Duodenal mucosa (tissue), 2 donors: ENCODE measurements at regions not wholly inside any gene's neighbourhood (a gene's known extent, or its start where the extent isn't known, plus 50 kb on each side); places are given as distances from the start of the nearest gene placed in this dataset.
"Not testable (repeated sequence)": the region's sequence is repeated elsewhere in the genome, so short reads cannot be mapped to it uniquely, and the experiment has no call there.

Experiments used
- H3K27ac ChIP-seq: one replicate; pipeline ENCODE4 v1.7.0; 2013; ENCODE audit warnings: low read depth, low read length
- H3K27me3 ChIP-seq, 2 donors: one replicate each; pipeline ENCODE4 v1.7.0; 2013; ENCODE audit warnings: low read length in 2 of 2, control low read depth in 1 of 2; ENCODE audit not compliant: insufficient read depth in 2 of 2, control insufficient read depth in 1 of 2
- H3K36me3 ChIP-seq, 2 donors: one replicate each; pipeline ENCODE4 v1.7.0; 2013; ENCODE audit warnings: low read length in 2 of 2, control low read depth in 1 of 2; ENCODE audit not compliant: insufficient read depth in 2 of 2, control insufficient read depth in 1 of 2
- H3K4me1 ChIP-seq, 2 donors: one replicate each; pipeline ENCODE4 v1.7.0; 2013; ENCODE audit warnings: low read length in 2 of 2, control low read depth in 1 of 2; ENCODE audit not compliant: insufficient read depth in 2 of 2, control insufficient read depth in 1 of 2
- H3K4me3 ChIP-seq, 2 donors: one replicate each; pipeline ENCODE4 v1.7.0; 2013; ENCODE audit warnings: low read length in 2 of 2, low read depth in 1 of 2
- H3K9ac ChIP-seq, 2 donors: one replicate each; pipeline ENCODE4 v1.7.0; 2013; ENCODE audit warnings: low read length in 2 of 2, low read depth in 1 of 2
- H3K9me3 ChIP-seq, 2 donors: one replicate each; pipeline ENCODE4 v1.7.0; 2013; ENCODE audit warnings: low read length in 2 of 2, control low read depth in 1 of 2; ENCODE audit not compliant: control insufficient read depth in 1 of 2

GRCh38 chr13:32845952-32846950 is 170.0 kb upstream of the KL start:
- Histone ChIP-seq H3K9me3 (no peaks in the 10 kb centered on the region), H3K27me3 (no peaks in the 10 kb centered on the region), H3K4me1 (peaks cover 0 to under 1% of the 10 kb centered on the region in 2 donors), H3K9ac (no peak overlapping the region), H3K36me3 (no peaks in the 10 kb centered on the region), H3K27ac (no peak overlapping the region), H3K4me3 (no peak overlapping the region)

- not testable (repeated sequence) for H3K4me3 ChIP-seq
These were observed 168.2 kb upstream of the KL start for GRCh38 chr13:32847976-32848375.

GRCh38 chr13:32849369-32849768 is 166.9 kb upstream of the KL start:
- H3K27ac ChIP-seq, result no peak overlapping the region
- H3K9ac ChIP-seq, result no peak overlapping the region
- H3K4me3 ChIP-seq, result no peak overlapping the region
- H3K4me1 ChIP-seq, result no peaks in the 10 kb centered on the region
- no peaks in the 10 kb centered on the region for H3K36me3 ChIP-seq
- H3K9me3 ChIP-seq, result no peaks in the 10 kb centered on the region
- H3K27me3 ChIP-seq, result no peaks in the 10 kb centered on the region

More at GRCh38 chr13:32847976-32848375, 168.2 kb upstream of the KL start:
- not testable (repeated sequence) for H3K9me3 ChIP-seq, H3K9ac ChIP-seq, H3K27ac ChIP-seq, H3K27me3 ChIP-seq, H3K36me3 ChIP-seq, H3K4me1 ChIP-seq

GRCh38 chr13:32850316-32851052 is 165.7 kb upstream of the KL start:
- Histone ChIP-seq H3K9ac (no peak overlapping the region), H3K9me3 (no peaks in the 10 kb centered on the region), H3K4me3 (no peak overlapping the region), H3K4me1 (no peaks in the 10 kb centered on the region), H3K36me3 (no peaks in the 10 kb centered on the region), H3K27me3 (no peaks in the 10 kb centered on the region), H3K27ac (no peak overlapping the region)

GRCh38 chr13:32851083-32852069 is 164.8 kb upstream of the KL start:
- no peaks in the 10 kb centered on the region for H3K9me3 ChIP-seq
- H3K4me3 ChIP-seq, result no peak overlapping the region
- no peak overlapping the region for H3K9ac ChIP-seq
- no peaks in the 10 kb centered on the region for H3K4me1 ChIP-seq
- no peaks in the 10 kb centered on the region for H3K36me3 ChIP-seq
- H3K27ac ChIP-seq, result no peak overlapping the region
- H3K27me3 ChIP-seq, result no peaks in the 10 kb centered on the region

- no peaks in the 10 kb centered on the region for H3K4me1 ChIP-seq
- H3K36me3 ChIP-seq, result no peaks in the 10 kb centered on the region
- no peak overlapping the region for H3K4me3 ChIP-seq
- H3K9me3 ChIP-seq, result no peaks in the 10 kb centered on the region
- H3K9ac ChIP-seq, result no peak overlapping the region
- no peaks in the 10 kb centered on the region for H3K27me3 ChIP-seq
- no peak overlapping the region for H3K27ac ChIP-seq
These were observed 163.7 kb upstream of the KL start for GRCh38 chr13:32852526-32852925.

- H3K36me3 ChIP-seq, result no peaks in the 10 kb centered on the region
- H3K4me1 ChIP-seq, result no peaks in the 10 kb centered on the region
- H3K4me3 ChIP-seq, result no peak overlapping the region
- no peak overlapping the region for H3K9ac ChIP-seq
- no peaks in the 10 kb centered on the region for H3K27me3 ChIP-seq
- H3K9me3 ChIP-seq, result peaks cover 5 to 7% of the 10 kb centered on the region in 2 donors
- H3K27ac ChIP-seq, result no peak overlapping the region
These were observed 159.1 kb upstream of the KL start for GRCh38 chr13:32857077-32857476.

GRCh38 chr13:32857689-32858088 is 158.5 kb upstream of the KL start:
- Histone ChIP-seq H3K9me3 (peaks cover 5 to 7% of the 10 kb centered on the region in 2 donors), H3K4me1 (no peaks in the 10 kb centered on the region), H3K9ac (no peak overlapping the region), H3K4me3 (no peak overlapping the region), H3K27ac (no peak overlapping the region), H3K36me3 (no peaks in the 10 kb centered on the region), H3K27me3 (no peaks in the 10 kb centered on the region)

- H3K4me3 ChIP-seq, result no peak overlapping the region
- H3K4me1 ChIP-seq, result no peaks in the 10 kb centered on the region
- H3K9me3 ChIP-seq, result peaks cover 5 to 7% of the 10 kb centered on the region in 2 donors
- H3K36me3 ChIP-seq, result no peaks in the 10 kb centered on the region
- H3K27ac ChIP-seq, result no peak overlapping the region
- no peaks in the 10 kb centered on the region for H3K27me3 ChIP-seq
- H3K9ac ChIP-seq, result no peak overlapping the region
These were observed 156.4 kb upstream of the KL start for GRCh38 chr13:32859707-32860292.
